ENCODE measurements at regions not wholly inside any gene's neighbourhood (a gene's known extent, or its start where the extent isn't known, plus 50 kb on each side); places are given as distances from the start of the nearest gene placed in this dataset.

- TF ChIP-seq, protein P1, sequence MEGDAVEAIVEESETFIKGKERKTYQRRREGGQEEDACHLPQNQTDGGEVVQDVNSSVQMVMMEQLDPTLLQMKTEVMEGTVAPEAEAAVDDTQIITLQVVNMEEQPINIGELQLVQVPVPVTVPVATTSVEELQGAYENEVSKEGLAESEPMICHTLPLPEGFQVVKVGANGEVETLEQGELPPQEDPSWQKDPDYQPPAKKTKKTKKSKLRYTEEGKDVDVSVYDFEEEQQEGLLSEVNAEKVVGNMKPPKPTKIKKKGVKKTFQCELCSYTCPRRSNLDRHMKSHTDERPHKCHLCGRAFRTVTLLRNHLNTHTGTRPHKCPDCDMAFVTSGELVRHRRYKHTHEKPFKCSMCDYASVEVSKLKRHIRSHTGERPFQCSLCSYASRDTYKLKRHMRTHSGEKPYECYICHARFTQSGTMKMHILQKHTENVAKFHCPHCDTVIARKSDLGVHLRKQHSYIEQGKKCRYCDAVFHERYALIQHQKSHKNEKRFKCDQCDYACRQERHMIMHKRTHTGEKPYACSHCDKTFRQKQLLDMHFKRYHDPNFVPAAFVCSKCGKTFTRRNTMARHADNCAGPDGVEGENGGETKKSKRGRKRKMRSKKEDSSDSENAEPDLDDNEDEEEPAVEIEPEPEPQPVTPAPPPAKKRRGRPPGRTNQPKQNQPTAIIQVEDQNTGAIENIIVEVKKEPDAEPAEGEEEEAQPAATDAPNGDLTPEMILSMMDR (conservative IDR thresholded peaks at IDR 0.05): no peak
- TF ChIP-seq EZH2 (IDR thresholded peaks at IDR 0.05; ENCODE audit: low read depth): no peak
Measured at GRCh38 chr10:8489232-8489631, 434.7 kb downstream of the GATA3 start.
